ENCODE measurements at regions not wholly inside any gene's neighbourhood (a gene's known extent, or its start where the extent isn't known, plus 50 kb on each side); places are given as distances from the start of the nearest gene placed in this dataset.

- TF ChIP-seq, protein P1, sequence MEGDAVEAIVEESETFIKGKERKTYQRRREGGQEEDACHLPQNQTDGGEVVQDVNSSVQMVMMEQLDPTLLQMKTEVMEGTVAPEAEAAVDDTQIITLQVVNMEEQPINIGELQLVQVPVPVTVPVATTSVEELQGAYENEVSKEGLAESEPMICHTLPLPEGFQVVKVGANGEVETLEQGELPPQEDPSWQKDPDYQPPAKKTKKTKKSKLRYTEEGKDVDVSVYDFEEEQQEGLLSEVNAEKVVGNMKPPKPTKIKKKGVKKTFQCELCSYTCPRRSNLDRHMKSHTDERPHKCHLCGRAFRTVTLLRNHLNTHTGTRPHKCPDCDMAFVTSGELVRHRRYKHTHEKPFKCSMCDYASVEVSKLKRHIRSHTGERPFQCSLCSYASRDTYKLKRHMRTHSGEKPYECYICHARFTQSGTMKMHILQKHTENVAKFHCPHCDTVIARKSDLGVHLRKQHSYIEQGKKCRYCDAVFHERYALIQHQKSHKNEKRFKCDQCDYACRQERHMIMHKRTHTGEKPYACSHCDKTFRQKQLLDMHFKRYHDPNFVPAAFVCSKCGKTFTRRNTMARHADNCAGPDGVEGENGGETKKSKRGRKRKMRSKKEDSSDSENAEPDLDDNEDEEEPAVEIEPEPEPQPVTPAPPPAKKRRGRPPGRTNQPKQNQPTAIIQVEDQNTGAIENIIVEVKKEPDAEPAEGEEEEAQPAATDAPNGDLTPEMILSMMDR (IDR thresholded peaks at IDR 0.05), result no peak
- TF ChIP-seq POLR2A (IDR thresholded peaks at IDR 0.05) (no peak), POLR2AphosphoS5 (IDR thresholded peaks at IDR 0.05) (no peak), EP300 (IDR thresholded peaks at IDR 0.05) (no peak)
Measured at GRCh38 chr3:10628891-10629670, 123.7 kb upstream of the ATP2B2 start.

Measured in gastroesophageal sphincter (tissue), 3 donors.